ENCODE measurements at regions not wholly inside any gene's neighbourhood (a gene's known extent, or its start where the extent isn't known, plus 50 kb on each side); places are given as distances from the start of the nearest gene placed in this dataset.
A peak's percentile ranks its signal among the peaks of the same experiment; 100 is the strongest.

DNA sequence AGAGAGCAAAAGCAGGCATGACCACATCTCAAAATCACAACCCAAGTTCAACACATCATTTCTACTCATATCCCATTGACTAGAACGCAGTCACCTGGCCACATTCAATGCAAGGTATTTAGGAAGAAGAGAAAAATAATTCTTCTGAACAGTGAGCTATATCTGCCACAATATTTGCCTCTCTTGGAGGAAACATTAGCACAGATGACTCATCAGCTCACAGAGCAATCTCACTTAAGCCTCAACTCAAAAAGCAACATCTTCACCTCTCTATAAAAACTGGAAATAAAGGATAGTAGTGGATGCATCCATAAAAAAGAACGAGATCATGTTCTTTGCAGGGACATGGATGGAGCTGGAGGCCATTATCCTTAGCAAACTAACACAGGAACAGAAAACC lies 143.9 kb upstream of the FMN2 start:
- H3K27me3 Mint-ChIP-seq: peaks cover 6% of the 10 kb centered on the region

DNA sequence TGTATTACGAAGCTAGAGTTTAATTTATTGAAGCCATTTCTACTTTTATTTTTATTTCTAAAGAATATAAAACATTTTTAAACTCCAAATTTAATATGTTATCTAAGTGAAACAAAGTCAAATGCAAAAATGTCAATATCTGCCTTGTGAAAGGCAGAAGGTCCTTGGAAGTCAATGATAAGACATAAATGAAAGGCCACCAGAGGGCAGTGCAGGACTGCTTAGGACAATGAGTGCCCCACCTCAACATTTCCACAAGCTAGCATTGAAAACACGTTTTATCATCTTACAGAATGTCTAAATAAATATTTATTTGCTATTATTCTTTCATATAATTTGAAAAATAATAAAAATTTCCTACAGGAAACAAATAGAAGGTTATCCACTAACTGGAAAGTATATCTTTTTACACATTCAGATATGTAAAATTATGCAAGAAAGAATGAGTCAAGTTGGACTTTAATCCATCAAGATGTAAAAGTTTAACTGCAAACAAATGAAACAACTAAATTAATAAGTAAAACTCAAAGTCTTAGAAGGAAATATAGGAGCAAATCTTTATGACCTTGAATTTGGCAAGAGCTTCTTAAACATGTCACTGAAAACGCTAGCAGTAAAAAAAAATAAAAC lies 140.1 kb upstream of the FMN2 start:
- Mint-ChIP-seq H3K36me3 (ENCODE audit: low read depth) (no peaks in the 10 kb centered on the region), H3K27me3 (peaks cover 4% of the 10 kb centered on the region), H3K27ac (no peak overlapping the region), H3K4me1 (no peaks in the 10 kb centered on the region), H3K4me3 (no peak overlapping the region), H3K9me3 (ENCODE audit: low read depth) (no peaks in the 10 kb centered on the region)
- ATAC-seq: no peak
- peak; percentile 76 for DNase-seq
- CTCF ChIA-PET: interaction anchor here (0.6 to 4.2 kb wide), 18 partner anchors 9 to 560 kb away, joined by 3 to 39 read pairs (median 6); no protein-coding TSS in a partner anchor
- POLR2A ChIA-PET: no interaction called here
- intact Hi-C loops (cut with DNase I, micrococcal nuclease): loop anchor here (1.0 kb wide), 1 partner anchor 25 kb away; no protein-coding TSS in a partner anchor

More for the DNA sequence above, 143.9 kb upstream of the FMN2 start:
- Mint-ChIP-seq H3K36me3 (ENCODE audit: low read depth) (no peaks in the 10 kb centered on the region), H3K9me3 (ENCODE audit: low read depth) (no peaks in the 10 kb centered on the region), H3K4me3 (no peak overlapping the region), H3K27ac (no peak overlapping the region), H3K4me1 (no peaks in the 10 kb centered on the region)
- no peak for DNase-seq
- CTCF ChIA-PET: no interaction called here
- POLR2A ChIA-PET: no interaction called here
- intact Hi-C loops (cut with DNase I, micrococcal nuclease): no loop called here
- no peak for ATAC-seq

DNA sequence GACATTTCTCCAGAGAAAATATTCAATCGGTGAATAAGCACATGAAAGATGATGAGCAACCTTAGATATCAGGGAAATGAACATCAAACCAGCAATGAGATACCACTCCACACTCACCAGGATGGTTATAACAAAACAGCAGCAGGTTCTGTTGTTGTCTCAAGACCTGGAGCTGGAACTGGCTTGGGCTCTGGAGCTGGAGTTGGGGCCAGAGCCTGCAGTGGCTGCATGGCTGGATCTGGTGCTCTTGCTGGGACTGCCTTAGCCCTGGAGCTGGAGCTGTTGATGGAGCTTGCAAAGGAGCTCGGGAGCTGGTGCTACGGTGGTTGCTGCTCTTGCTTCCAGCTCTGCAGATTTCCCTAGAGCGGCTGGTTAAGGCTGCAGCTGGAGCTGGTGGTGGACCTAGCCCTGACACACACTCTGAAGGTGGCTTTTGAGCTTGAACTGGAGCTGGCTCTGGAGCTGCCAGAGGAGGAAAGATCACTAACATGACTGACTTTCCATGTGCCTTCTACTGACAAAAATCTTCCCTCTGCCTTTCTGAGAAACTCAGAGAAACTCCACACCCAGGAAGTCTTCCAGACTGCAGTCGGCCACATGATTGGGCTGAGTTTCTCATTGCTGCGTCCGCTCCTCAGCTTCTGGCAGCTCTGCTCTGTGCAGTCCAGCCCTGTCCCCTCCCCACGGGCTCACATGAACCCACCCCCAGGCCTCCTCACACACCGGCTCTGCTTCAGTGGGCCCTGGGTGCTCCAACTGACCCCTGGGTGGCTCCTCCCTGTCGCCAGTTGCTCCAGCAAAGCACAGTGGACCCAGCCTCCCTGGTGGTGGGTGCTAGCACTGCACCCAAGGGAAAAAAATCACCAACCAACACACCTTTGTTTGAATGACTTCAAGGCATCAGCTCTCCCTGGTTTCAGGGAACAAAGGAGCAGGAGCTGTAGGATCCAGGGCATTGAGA lies 139.1 kb upstream of the FMN2 start:
- intact Hi-C loops (cut with DNase I, micrococcal nuclease): no loop called here
- Mint-ChIP-seq H3K9me3 (ENCODE audit: low read depth) (no peaks in the 10 kb centered on the region), H3K36me3 (ENCODE audit: low read depth) (no peaks in the 10 kb centered on the region), H3K27me3 (peaks cover 7% of the 10 kb centered on the region), H3K27ac (no peak overlapping the region), H3K4me1 (no peaks in the 10 kb centered on the region), H3K4me3 (no peak overlapping the region)
- ChIA-PET POLR2A (no interaction called here), CTCF (interaction anchor here (0.5 to 4.2 kb wide), 17 partner anchors 8 to 572 kb away, joined by 3 to 39 read pairs (median 6); no protein-coding TSS in a partner anchor)
- ATAC-seq: no peak
- peak; percentile 23 for DNase-seq

DNA sequence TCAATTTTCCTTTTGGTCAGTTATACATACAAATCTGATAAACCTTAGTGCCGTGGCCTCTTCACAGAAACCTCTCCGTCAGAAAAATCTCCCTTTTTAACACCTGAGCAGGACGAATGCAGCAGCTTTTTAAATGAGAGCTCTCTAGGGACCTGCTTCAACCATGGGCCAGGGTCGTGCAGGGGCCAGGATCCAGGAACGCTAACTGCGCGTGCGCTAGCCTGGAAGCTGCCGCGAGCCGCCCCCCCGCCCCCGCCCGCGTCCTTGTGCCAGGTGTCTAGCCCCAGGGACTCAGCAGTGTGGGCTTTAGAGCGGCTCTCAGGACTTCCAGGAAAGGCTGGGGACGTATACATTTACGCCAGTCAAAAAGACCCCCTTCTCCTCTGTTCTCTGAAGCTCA lies 136.8 kb upstream of the FMN2 start:
- Mint-ChIP-seq H3K27ac (no peak overlapping the region), H3K36me3 (ENCODE audit: low read depth) (no peaks in the 10 kb centered on the region), H3K4me3 (no peak overlapping the region), H3K4me1 (no peaks in the 10 kb centered on the region), H3K9me3 (ENCODE audit: low read depth) (no peaks in the 10 kb centered on the region), H3K27me3 (peaks cover 11% of the 10 kb centered on the region)
- intact Hi-C loops (cut with DNase I, micrococcal nuclease): no loop called here
- no peak for DNase-seq
- ChIA-PET POLR2A (no interaction called here), CTCF (interaction anchor here (1.9 kb wide), 1 partner anchor 14 kb away, joined by 4 read pairs; no protein-coding TSS in a partner anchor)
- ATAC-seq: no peak

DNA sequence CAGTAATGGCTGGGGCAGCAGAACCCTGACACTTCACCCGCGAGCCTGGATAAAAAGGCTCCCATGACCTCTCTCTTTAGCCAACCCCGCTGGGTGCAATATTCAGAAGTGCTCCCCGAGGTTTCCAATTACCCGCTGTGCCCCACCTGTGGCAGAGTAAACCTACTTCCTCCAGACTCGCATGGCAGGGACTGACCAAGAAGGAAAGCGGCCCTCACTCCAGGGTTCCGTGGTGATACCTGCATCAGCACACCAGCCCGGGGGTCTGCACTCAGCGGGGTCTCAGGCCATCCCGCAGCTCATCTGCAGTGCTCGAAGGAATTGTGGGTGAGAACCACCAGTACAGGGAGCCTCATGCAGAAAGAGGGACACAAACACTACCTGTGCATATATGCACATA lies 136.3 kb upstream of the FMN2 start:
- H3K4me1 Mint-ChIP-seq: no peaks in the 10 kb centered on the region
- no peaks in the 10 kb centered on the region for H3K9me3 Mint-ChIP-seq (ENCODE audit: low read depth)
- H3K27ac Mint-ChIP-seq: no peak overlapping the region
- POLR2A ChIA-PET: no interaction called here
- intact Hi-C loops (cut with DNase I, micrococcal nuclease): no loop called here
- H3K36me3 Mint-ChIP-seq (ENCODE audit: low read depth): no peaks in the 10 kb centered on the region
- DNase-seq (no peak), ATAC-seq (no peak)
- no peak overlapping the region for H3K4me3 Mint-ChIP-seq
- CTCF ChIA-PET: interaction anchor here (1.9 kb wide), 1 partner anchor 13 kb away, joined by 4 read pairs; no protein-coding TSS in a partner anchor
- H3K27me3 Mint-ChIP-seq: peaks cover 9% of the 10 kb centered on the region

DNA sequence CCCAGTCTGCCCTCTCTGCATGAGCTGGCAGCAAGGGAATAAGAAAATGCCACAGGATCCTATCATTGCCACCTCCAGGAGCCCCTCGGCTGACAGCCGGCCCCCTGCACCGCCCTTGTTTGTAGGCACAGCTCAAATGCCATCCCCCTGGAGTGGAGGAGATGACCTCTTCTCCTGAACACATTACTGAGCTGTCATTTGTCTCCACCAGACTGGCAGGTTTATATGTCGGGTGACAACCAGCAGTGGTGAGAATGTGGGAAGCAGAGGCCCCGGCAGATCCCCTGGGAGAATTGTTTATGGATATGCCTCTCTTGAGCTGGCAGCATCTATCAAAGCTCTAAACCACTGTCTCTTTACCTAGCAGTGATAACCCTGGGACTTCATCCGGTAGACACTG lies 135.4 kb upstream of the FMN2 start:
- intact Hi-C loops (cut with DNase I, micrococcal nuclease): no loop called here

DNA sequence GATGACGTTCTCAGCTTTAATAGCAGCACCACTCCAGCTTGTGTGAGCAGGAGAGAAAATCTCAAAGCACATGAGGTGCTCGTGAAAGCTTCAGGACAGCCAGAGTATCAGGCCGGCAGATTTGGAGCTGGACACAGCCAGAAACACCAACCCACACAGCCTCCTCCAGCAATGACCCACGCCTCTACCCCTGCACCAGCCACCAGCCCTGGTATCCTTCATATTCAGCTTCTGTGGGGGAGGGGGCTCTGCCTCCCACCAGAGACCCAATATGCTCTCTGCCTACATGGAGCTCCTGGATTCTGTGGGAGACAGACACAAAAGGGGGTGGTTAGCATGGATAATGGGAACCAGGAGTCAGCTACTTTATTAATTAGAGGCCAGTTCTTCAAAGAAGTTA lies 133.6 kb upstream of the FMN2 start:
- Mint-ChIP-seq H3K27ac (no peak overlapping the region), H3K9me3 (ENCODE audit: low read depth) (no peaks in the 10 kb centered on the region), H3K4me3 (no peak overlapping the region), H3K4me1 (no peaks in the 10 kb centered on the region), H3K36me3 (ENCODE audit: low read depth) (no peaks in the 10 kb centered on the region), H3K27me3 (peaks cover 7% of the 10 kb centered on the region)
- ChIA-PET CTCF (interaction anchor here (0.7 kb wide), 1 partner anchor 30 kb away, joined by 3 read pairs; no protein-coding TSS in a partner anchor), POLR2A (no interaction called here)
- intact Hi-C loops (cut with DNase I, micrococcal nuclease): no loop called here
- DNase-seq (no peak), ATAC-seq (no peak)

More for the DNA sequence above, 135.4 kb upstream of the FMN2 start:
- POLR2A ChIA-PET: no interaction called here
- H3K27ac Mint-ChIP-seq: no peak overlapping the region
- no peak for ATAC-seq
- no peaks in the 10 kb centered on the region for H3K9me3 Mint-ChIP-seq (ENCODE audit: low read depth)
- H3K4me3 Mint-ChIP-seq: no peak overlapping the region
- CTCF ChIA-PET: no interaction called here
- DNase-seq: no peak
- no peaks in the 10 kb centered on the region for H3K4me1 Mint-ChIP-seq
- peaks cover 7% of the 10 kb centered on the region for H3K27me3 Mint-ChIP-seq
- no peaks in the 10 kb centered on the region for H3K36me3 Mint-ChIP-seq (ENCODE audit: low read depth)

DNA sequence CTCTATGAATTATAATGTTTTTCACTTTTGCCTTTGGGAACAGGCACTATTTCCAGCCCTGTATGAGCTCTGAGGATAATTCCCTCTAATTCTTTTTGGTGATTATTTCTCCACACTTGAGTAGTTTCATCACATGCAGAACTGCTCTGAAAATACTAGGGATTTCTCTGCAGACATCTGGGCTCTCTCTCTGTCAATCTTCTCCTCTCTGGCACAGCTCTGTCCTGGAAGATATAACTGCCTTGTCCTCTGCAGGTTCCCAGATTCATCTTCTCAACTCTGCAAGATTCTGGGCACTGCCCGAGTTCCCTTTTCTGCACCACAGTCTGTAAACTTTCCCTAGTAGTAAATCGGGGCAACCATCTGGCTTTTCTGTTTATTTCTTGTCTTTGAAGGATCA lies 131.3 kb upstream of the FMN2 start:
- Mint-ChIP-seq H3K9me3 (ENCODE audit: low read depth) (no peaks in the 10 kb centered on the region), H3K4me3 (no peak overlapping the region), H3K36me3 (ENCODE audit: low read depth) (no peaks in the 10 kb centered on the region), H3K4me1 (no peaks in the 10 kb centered on the region), H3K27me3 (peaks cover 7% of the 10 kb centered on the region), H3K27ac (no peak overlapping the region)
- no peak for DNase-seq
- intact Hi-C loops (cut with DNase I, micrococcal nuclease): no loop called here
- ChIA-PET POLR2A (no interaction called here), CTCF (interaction anchor here (1.1 to 1.6 kb wide), 3 partner anchors 8 to 17 kb away, joined by 3 to 6 read pairs (median 4); no protein-coding TSS in a partner anchor)
- no peak for ATAC-seq

DNA sequence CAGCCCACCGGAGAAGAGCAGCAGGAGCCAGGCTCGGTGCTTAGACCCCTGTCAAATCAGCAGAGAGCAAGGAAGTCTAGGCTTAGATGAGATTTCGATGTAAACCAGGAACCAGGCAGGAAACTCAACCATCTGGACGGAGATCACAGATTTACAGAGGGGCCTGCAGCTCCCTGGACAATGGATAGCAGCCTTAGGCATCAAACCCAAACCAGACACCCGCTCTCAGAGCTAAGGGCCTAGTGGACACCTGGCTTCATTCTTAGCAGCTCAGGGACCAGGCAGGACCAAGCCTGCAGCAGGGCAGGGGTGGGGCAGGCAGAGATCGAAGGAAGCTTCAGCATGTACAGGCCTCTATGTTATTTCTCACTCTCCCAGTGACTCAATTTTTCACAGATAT lies 127.8 kb upstream of the FMN2 start:
- Mint-ChIP-seq H3K9me3 (ENCODE audit: low read depth) (no peaks in the 10 kb centered on the region), H3K27me3 (peaks cover 3% of the 10 kb centered on the region), H3K4me1 (no peaks in the 10 kb centered on the region), H3K4me3 (no peak overlapping the region), H3K27ac (no peak overlapping the region), H3K36me3 (ENCODE audit: low read depth) (no peaks in the 10 kb centered on the region)
- DNase-seq (no peak), ATAC-seq (no peak)
- intact Hi-C loops (cut with DNase I, micrococcal nuclease): no loop called here
- CTCF ChIA-PET: interaction anchor here (0.7 to 2.3 kb wide), 2 partner anchors 12 to 13 kb away, joined by 3 to 6 read pairs; no protein-coding TSS in a partner anchor
- POLR2A ChIA-PET: no interaction called here

DNA sequence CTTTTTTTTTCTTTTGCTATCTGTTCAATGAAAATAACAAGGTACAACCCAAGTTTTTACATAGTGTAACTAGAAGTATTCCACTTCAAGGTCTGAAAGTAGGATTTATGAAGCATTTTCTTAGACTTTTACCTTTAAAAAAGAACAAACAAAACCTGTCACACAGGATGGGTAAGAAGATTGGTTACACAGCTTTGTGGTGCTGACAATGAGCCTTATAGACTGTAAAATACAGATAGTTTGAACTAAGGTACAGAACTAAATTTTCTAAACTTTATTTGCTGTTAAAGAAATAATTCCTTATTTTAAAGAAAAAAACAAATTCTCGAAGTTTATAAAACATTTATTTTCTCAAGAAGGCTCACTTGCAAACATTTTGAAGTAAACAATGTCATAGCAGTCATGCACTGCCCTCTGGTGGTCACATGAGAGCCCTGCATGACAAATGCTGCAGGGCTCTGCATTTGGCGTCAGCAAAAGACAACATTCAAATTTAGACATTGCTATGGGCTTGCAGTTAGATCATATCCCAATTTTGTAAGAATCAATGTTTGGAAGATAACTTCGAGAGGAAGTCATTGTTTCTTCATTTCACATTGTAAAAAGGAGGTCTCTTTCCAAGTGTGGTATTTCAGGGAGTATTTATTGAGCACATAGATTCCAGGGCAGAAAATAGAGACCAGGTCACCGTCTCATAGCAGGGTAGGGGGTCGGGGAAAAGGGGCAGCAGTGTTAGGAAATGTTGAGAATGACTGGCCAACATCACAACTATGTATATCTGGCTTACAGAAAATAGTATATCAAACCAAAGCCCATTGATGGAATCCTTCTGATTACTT lies 115.3 kb upstream of the FMN2 start:
- intact Hi-C loops (cut with DNase I, micrococcal nuclease): loop anchor here (1.0 to 5.0 kb wide), 2 partner anchors 25 to 1724 kb away; no protein-coding TSS in a partner anchor
- Mint-ChIP-seq H3K4me1 (no peaks in the 10 kb centered on the region), H3K27ac (no peak overlapping the region), H3K4me3 (no peak overlapping the region), H3K27me3 (peaks cover 9% of the 10 kb centered on the region), H3K9me3 (ENCODE audit: low read depth) (peaks cover 23% of the 10 kb centered on the region), H3K36me3 (ENCODE audit: low read depth) (no peaks in the 10 kb centered on the region)
- DNase-seq (peak; percentile 70), ATAC-seq (peak; percentile 33)
- POLR2A ChIA-PET: no interaction called here
- CTCF ChIA-PET: interaction anchor here (0.5 to 3.5 kb wide), 6 partner anchors 8 to 1899 kb away, joined by 3 to 39 read pairs (median 3); no protein-coding TSS in a partner anchor

DNA sequence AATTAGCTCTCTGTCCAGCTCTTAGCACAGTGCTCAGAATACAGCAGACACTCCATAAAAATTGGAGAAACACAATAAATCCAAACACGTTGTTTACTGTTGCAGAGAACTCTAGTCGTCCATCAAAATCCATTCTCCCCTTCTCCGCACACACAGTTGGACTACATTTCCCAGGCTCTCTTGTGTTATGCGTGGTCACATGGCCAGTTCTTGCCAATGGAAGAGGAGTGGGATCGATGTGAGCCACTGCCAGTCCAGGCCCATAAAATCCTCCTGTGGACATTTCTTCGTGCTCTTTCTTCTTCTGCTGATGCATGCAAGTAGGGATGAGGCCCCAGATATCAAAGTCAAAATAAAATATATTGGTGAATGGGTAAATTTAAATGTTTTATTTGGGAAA lies 114.3 kb upstream of the FMN2 start:
- intact Hi-C loops (cut with DNase I, micrococcal nuclease): loop anchor here in 1 of 2 experiments (5.0 kb wide), 1 partner anchor 1725 kb away; no protein-coding TSS in a partner anchor
- Mint-ChIP-seq H3K4me1 (no peaks in the 10 kb centered on the region), H3K4me3 (no peak overlapping the region), H3K27me3 (peaks cover 9% of the 10 kb centered on the region), H3K9me3 (ENCODE audit: low read depth) (peaks cover 23% of the 10 kb centered on the region), H3K27ac (no peak overlapping the region), H3K36me3 (ENCODE audit: low read depth) (no peaks in the 10 kb centered on the region)
- ChIA-PET CTCF (interaction anchor here (0.9 to 3.5 kb wide), 5 partner anchors 9 to 450 kb away, joined by 3 to 39 read pairs (median 4); no protein-coding TSS in a partner anchor), POLR2A (no interaction called here)
- ATAC-seq (no peak), DNase-seq (no peak)
